Suprapubic skin (tissue), 4 donors: ENCODE measurements at regions not wholly inside any gene's neighbourhood (a gene's known extent, or its start where the extent isn't known, plus 50 kb on each side); places are given as distances from the start of the nearest gene placed in this dataset.

ENCODE experiments used
- EP300 ChIP-seq: sonication (generic); formaldehyde crosslinking; IDR thresholded peaks from one replicate; pipeline ENCODE4 v1.6.1; 2017; ENCODE audit warnings: antibody characterized with exemption
- POLR2A ChIP-seq, 2 donors: fragments of 450-650 bp; IDR thresholded peaks; one replicate each; pipeline ENCODE4 v1.6.1; 2017; ENCODE audit warnings: antibody characterized with exemption in 2 of 2, mild to moderate bottlenecking in 2 of 2, moderate library complexity in 2 of 2
- POLR2AphosphoS5 ChIP-seq, 3 donors: sonication (generic); formaldehyde crosslinking; IDR thresholded peaks; one replicate each; pipeline ENCODE4 v1.6.1; 2017; ENCODE audit warnings: antibody characterized with exemption in 3 of 3
- TF ChIP-seq, protein P1 (sequence below), 2 donors: fragments of 200-600 bp in 1 of 2; fragments of 450-650 bp in 1 of 2; sonication (generic) in 1 of 2; IDR thresholded peaks; one replicate each; pipeline ENCODE4 v1.5.1; 2016 to 2019; ENCODE audit warnings: antibody characterized with exemption in 2 of 2, mild to moderate bottlenecking in 1 of 2, moderate library complexity in 1 of 2

DNA sequence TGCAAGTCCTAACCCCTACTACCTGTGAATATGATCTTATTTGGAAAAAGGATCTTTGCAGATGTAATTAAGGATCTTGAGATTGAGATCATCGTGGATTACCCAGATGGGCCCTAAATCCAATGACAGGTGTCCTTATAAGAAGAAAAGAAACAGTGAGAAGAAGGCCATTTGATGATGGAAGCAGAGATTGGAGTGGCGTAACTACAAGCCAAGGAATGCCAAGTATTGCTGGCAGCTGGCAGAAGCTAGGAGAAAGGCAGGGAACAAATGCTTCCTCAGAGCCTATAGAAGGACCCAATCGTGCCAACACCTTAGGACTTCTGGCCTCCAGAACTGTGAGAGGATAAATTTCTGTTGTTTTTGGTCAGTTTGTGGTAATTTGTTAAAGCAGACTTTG is 70.1 kb upstream of the PALM2AKAP2 start:
- TF ChIP-seq, protein P1, sequence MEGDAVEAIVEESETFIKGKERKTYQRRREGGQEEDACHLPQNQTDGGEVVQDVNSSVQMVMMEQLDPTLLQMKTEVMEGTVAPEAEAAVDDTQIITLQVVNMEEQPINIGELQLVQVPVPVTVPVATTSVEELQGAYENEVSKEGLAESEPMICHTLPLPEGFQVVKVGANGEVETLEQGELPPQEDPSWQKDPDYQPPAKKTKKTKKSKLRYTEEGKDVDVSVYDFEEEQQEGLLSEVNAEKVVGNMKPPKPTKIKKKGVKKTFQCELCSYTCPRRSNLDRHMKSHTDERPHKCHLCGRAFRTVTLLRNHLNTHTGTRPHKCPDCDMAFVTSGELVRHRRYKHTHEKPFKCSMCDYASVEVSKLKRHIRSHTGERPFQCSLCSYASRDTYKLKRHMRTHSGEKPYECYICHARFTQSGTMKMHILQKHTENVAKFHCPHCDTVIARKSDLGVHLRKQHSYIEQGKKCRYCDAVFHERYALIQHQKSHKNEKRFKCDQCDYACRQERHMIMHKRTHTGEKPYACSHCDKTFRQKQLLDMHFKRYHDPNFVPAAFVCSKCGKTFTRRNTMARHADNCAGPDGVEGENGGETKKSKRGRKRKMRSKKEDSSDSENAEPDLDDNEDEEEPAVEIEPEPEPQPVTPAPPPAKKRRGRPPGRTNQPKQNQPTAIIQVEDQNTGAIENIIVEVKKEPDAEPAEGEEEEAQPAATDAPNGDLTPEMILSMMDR (IDR thresholded peaks at IDR 0.05), result no peak
- TF ChIP-seq POLR2AphosphoS5 (IDR thresholded peaks at IDR 0.05), result no peak
- no peak for TF ChIP-seq POLR2A (IDR thresholded peaks at IDR 0.05)
- no peak for TF ChIP-seq EP300
